NCI-H1417 (cell line): ENCODE measurements at regions not wholly inside any gene's neighbourhood (a gene's known extent, or its start where the extent isn't known, plus 50 kb on each side); places are given as distances from the start of the nearest gene placed in this dataset.
"Not testable (repeated sequence)": the region's sequence is repeated elsewhere in the genome, so short reads cannot be mapped to it uniquely, and the experiment has no call there.

Source experiments
- DNase-seq, 3 experiments: peaks; one replicate each; lab custom pipeline; 2025; lab: John Stamatoyannopoulos, UW

GRCh38 chr4:131470360-131470759 is 1678.7 kb upstream of the PCDH10 start:
- peak in 1 of 3 experiments; percentile 41 for DNase-seq

GRCh38 chr4:131488772-131489171 is 1660.3 kb upstream of the PCDH10 start:
- no peak for DNase-seq

- not testable (repeated sequence) for DNase-seq
Observed at GRCh38 chr4:131496211-131496610, 1652.9 kb upstream of the PCDH10 start.

- no peak for DNase-seq
Observed at GRCh38 chr4:131499141-131499873, 1649.8 kb upstream of the PCDH10 start.

GRCh38 chr4:131509521-131509920 is 1639.6 kb upstream of the PCDH10 start:
- DNase-seq, result no peak

GRCh38 chr4:131526686-131527085 is 1622.4 kb upstream of the PCDH10 start:
- no peak for DNase-seq

- no peak for DNase-seq
Observed at GRCh38 chr4:131531087-131531486, 1618.0 kb upstream of the PCDH10 start.

- peak in 1 of 3 experiments; percentile 19 for DNase-seq
Observed at GRCh38 chr4:131534944-131535645, 1614.0 kb upstream of the PCDH10 start.

GRCh38 chr4:131540256-131540655 is 1608.8 kb upstream of the PCDH10 start:
- DNase-seq, result no peak

- DNase-seq, result no peak
Observed at GRCh38 chr4:131547506-131547981, 1601.5 kb upstream of the PCDH10 start.

GRCh38 chr4:131551306-131551705 is 1597.8 kb upstream of the PCDH10 start:
- DNase-seq, result no peak

GRCh38 chr4:131566026-131566425 is 1583.1 kb upstream of the PCDH10 start:
- DNase-seq, result no peak

GRCh38 chr4:131584587-131584986 is 1564.5 kb upstream of the PCDH10 start:
- DNase-seq, result peak in 2 of 3 experiments; percentile 23 to 65

GRCh38 chr4:131595140-131595539 is 1554.0 kb upstream of the PCDH10 start:
- DNase-seq, result no peak

GRCh38 chr4:131603705-131604104 is 1545.4 kb upstream of the PCDH10 start:
- no peak for DNase-seq

GRCh38 chr4:131609039-131609438 is 1540.1 kb upstream of the PCDH10 start:
- DNase-seq, result no peak

GRCh38 chr4:131610517-131610916 is 1538.6 kb upstream of the PCDH10 start:
- peak in 1 of 3 experiments; percentile 54 for DNase-seq

- DNase-seq, result no peak
Observed at GRCh38 chr4:131613086-131613823, 1535.8 kb upstream of the PCDH10 start.

- peak in 1 of 3 experiments; percentile 30 for DNase-seq
Observed at GRCh38 chr4:131613824-131614216, 1535.3 kb upstream of the PCDH10 start.

- DNase-seq, result no peak
Observed at GRCh38 chr4:131632877-131633276, 1516.2 kb upstream of the PCDH10 start.

GRCh38 chr4:131635191-131635590 is 1513.9 kb upstream of the PCDH10 start:
- DNase-seq, result no peak

GRCh38 chr4:131638781-131639180 is 1510.3 kb upstream of the PCDH10 start:
- DNase-seq, result no peak

- DNase-seq, result peak in 2 of 3 experiments; percentile 1 to 49
Observed at GRCh38 chr4:131644619-131645018, 1504.5 kb upstream of the PCDH10 start.
